Neural crest cell (in vitro differentiated cells): ENCODE measurements at regions not wholly inside any gene's neighbourhood (a gene's known extent, or its start where the extent isn't known, plus 50 kb on each side); places are given as distances from the start of the nearest gene placed in this dataset.

Experiments used
- DNase-seq: peaks from one replicate; pipeline ENCODE4 v3.0.0; 2021; ENCODE audit warnings: low read depth, mixed read lengths, low spot score
- H3K27ac Mint-ChIP-seq: one replicate; pipeline ENCODE4 v1.8.0; 2021; ENCODE audit warnings: mild to moderate bottlenecking, mixed read lengths; ENCODE audit not compliant: unreplicated experiment
- H3K27me3 Mint-ChIP-seq: 2 replicates; pipeline ENCODE4 v1.8.0; 2021; ENCODE audit warnings: low read depth, mild to moderate bottlenecking, mixed read lengths
- H3K36me3 Mint-ChIP-seq: 2 replicates; pipeline ENCODE4 v1.8.0; 2021; ENCODE audit warnings: low read depth, mild to moderate bottlenecking, mixed read lengths
- H3K4me1 Mint-ChIP-seq: 2 replicates; pipeline ENCODE4 v1.8.0; 2021; ENCODE audit warnings: mixed read lengths
- H3K4me3 Mint-ChIP-seq: one replicate; pipeline ENCODE4 v1.8.0; 2021; ENCODE audit warnings: mild to moderate bottlenecking, mixed read lengths
- H3K9me3 Mint-ChIP-seq: 2 replicates; pipeline ENCODE4 v1.8.0; 2021; ENCODE audit warnings: mixed read lengths
- TF ChIP-seq, protein P1 (sequence below): fragments of 200-600 bp; sonication (generic); conservative IDR thresholded peaks from 2 replicates; pipeline ENCODE4 v1.5.0; 2021; ENCODE audit warnings: antibody characterized with exemption, mild to moderate bottlenecking

DNA sequence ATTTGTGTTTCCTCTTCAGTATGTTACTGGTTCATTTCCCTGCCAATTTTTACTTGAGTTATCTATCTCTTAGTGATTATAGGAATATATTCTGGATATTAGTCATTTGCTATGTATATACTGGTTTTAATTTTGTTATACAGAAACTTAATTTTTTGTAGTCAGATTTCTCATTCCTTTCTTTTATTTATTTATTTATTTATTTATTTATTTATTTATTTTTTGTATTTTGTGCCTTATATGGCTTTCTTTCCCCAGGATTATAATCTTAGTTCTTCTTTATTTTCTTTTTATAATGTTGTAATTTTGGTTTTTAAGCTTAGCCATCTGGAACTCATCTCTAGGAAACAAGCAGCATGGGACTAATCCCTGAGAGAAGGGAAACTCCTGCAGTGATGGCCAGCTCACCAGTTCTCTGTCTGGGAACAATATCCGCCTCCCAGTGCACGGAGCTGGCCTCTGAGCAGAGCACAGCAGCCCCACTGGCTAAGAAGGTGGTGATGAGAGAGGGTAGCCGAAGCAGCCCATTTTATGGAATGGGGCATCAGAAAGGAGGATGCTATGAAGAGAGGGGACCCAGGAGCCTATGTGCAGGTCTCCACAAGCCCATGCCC, 54.5 kb upstream of the ADORA2B start:
- no peak overlapping the region for H3K27ac Mint-ChIP-seq

DNA sequence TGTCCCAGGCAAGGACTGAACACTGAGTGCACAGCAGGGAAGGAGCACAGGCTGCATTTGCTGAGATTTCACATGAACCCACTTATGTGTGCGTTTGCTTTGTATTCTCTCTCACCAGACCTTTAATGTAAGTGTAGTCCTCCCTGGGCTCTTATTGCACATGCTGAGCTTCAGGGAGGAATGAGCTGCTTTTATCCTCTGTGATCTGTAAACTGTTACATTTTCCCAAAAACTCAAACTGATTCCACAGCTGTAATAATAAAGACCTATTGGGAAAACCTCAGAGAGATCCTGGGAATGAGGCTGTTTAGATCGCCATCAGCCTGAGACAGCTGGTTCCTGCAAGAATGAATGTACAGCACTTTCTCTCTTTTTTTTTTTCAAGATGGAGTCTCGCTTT, 53.6 kb upstream of the ADORA2B start:
- H3K27me3 Mint-ChIP-seq, result no peaks in the 10 kb centered on the region
- TF ChIP-seq, protein P1, sequence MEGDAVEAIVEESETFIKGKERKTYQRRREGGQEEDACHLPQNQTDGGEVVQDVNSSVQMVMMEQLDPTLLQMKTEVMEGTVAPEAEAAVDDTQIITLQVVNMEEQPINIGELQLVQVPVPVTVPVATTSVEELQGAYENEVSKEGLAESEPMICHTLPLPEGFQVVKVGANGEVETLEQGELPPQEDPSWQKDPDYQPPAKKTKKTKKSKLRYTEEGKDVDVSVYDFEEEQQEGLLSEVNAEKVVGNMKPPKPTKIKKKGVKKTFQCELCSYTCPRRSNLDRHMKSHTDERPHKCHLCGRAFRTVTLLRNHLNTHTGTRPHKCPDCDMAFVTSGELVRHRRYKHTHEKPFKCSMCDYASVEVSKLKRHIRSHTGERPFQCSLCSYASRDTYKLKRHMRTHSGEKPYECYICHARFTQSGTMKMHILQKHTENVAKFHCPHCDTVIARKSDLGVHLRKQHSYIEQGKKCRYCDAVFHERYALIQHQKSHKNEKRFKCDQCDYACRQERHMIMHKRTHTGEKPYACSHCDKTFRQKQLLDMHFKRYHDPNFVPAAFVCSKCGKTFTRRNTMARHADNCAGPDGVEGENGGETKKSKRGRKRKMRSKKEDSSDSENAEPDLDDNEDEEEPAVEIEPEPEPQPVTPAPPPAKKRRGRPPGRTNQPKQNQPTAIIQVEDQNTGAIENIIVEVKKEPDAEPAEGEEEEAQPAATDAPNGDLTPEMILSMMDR, result no peak
- no peak overlapping the region for H3K27ac Mint-ChIP-seq
- no peak overlapping the region for H3K4me3 Mint-ChIP-seq
- peaks cover 4% of the 10 kb centered on the region for H3K4me1 Mint-ChIP-seq
- H3K9me3 Mint-ChIP-seq, result no peaks in the 10 kb centered on the region
- H3K36me3 Mint-ChIP-seq, result no peaks in the 10 kb centered on the region
- DNase-seq, result no peak

More for the DNA sequence above, 54.5 kb upstream of the ADORA2B start:
- Mint-ChIP-seq H3K4me1 (peaks cover 4% of the 10 kb centered on the region), H3K27me3 (no peaks in the 10 kb centered on the region), H3K4me3 (no peak overlapping the region), H3K9me3 (no peaks in the 10 kb centered on the region), H3K36me3 (no peaks in the 10 kb centered on the region)
- DNase-seq, result no peak
- TF ChIP-seq, protein P1, result no peak

DNA sequence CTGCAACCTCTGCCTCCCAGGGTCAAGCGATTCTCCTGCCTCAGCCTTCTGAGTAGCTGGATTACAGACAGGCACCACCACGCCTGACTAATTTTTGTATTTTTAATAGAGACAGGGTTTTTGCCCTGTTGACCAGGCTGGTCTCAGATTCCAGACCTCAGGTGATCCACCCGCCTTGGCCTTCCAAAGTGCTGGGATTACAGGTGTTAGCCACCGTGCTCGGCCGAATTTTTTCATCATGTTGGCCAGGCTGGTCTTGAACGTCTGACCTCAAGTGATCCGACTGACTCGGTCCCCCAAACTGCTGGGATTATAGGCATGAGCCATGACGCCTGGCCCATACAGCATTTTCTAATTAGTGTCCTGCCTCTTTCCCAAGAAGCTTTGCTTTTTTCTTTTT, 52.7 kb upstream of the ADORA2B start:
- Mint-ChIP-seq H3K9me3 (no peaks in the 10 kb centered on the region), H3K4me1 (peaks cover 4% of the 10 kb centered on the region), H3K4me3 (no peak overlapping the region), H3K36me3 (no peaks in the 10 kb centered on the region), H3K27ac (no peak overlapping the region), H3K27me3 (no peaks in the 10 kb centered on the region)
- TF ChIP-seq, protein P1, result no peak
- DNase-seq, result no peak

DNA sequence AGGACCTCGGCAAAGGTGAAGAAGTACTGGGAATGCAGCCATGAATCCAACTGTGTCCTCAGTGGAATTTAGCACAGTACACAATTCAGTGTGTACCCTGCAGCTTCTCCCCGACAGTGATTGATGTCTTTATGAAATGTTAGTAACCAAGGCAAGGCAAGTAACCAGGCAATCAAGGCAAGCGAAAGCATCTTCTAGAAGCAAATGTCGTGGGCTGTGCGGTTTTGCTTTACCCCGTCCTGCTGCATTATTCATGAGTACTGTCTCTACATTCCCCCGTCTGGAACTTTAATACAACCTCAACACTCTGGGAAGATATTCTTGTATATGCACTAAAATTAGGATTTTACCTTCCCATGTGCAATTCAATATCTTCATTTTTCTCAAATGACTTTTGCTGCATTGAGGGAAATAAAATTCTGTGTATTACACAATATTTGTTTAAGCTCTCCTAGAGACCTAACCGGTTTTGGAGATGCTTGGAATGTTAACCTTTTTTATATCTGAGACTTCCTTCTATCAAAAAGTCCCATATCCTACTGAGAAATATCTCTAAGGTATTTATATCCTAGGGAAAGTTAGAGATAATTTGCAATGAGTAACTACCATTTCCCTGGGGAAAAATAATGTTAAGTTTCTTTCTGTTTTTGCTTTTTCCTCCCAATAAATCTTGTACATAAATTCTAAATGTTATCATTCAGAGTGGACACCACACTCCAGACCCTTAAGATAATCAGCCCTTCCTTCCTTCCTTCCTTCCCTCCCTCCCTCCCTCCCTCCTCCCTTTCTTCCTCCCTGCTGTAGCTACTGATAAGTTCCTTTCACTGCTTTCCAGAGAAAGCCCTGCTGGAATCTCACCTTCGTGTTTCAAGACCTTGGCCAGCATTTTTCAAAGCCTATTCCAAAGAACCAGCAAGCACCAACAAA, 51.9 kb upstream of the ADORA2B start:
- H3K9me3 Mint-ChIP-seq, result no peaks in the 10 kb centered on the region
- peaks cover 4% of the 10 kb centered on the region for H3K4me1 Mint-ChIP-seq
- H3K27ac Mint-ChIP-seq, result no peak overlapping the region
- DNase-seq, result no peak
- no peak overlapping the region for H3K4me3 Mint-ChIP-seq
- no peaks in the 10 kb centered on the region for H3K27me3 Mint-ChIP-seq
- H3K36me3 Mint-ChIP-seq, result no peaks in the 10 kb centered on the region
- TF ChIP-seq, protein P1, result no peak

GRCh38 chr17:15893658-15894024, 51.3 kb upstream of the ADORA2B start:
- Mint-ChIP-seq H3K27me3 (no peaks in the 10 kb centered on the region), H3K36me3 (no peaks in the 10 kb centered on the region), H3K9me3 (no peaks in the 10 kb centered on the region), H3K4me3 (no peak overlapping the region), H3K4me1 (peaks cover 4% of the 10 kb centered on the region), H3K27ac (no peak overlapping the region)
- DNase-seq, result no peak
- TF ChIP-seq, protein P1, result no peak
